Left lung (tissue), 4 donors: ENCODE measurements at regions not wholly inside any gene's neighbourhood (a gene's known extent, or its start where the extent isn't known, plus 50 kb on each side); places are given as distances from the start of the nearest gene placed in this dataset.
A peak's percentile ranks its signal among the peaks of the same experiment; 100 is the strongest.

ENCODE experiments used
- ATAC-seq: fragments of 200-7000 bp; cut with Tn5 transposase; one replicate; pipeline ENCODE4 v1.9.1; 2020; ENCODE audit warnings: moderate library complexity
- DNase-seq, 4 donors: peaks; one replicate each; pipeline ENCODE4 v3.0.0-alpha.2; 2013 to 2020
- H3K27ac ChIP-seq, 2 donors: fragments of 200-600 bp; sonication (generic) in 1 of 2; one replicate each; pipeline versions ENCODE4 v1.5.0 to v1.8.0; 2020 to 2021
- H3K27me3 ChIP-seq, 2 donors: fragments of 200-600 bp; sonication (generic) in 1 of 2; one replicate each; pipeline versions ENCODE4 v1.5.0 to v1.8.0; 2020 to 2021
- H3K36me3 ChIP-seq, 2 donors: fragments of 200-600 bp; sonication (generic) in 1 of 2; one replicate each; pipeline versions ENCODE4 v1.5.0 to v1.8.0; 2020 to 2021
- H3K4me1 ChIP-seq, 2 donors: fragments of 200-600 bp; one replicate each; pipeline ENCODE4 v1.8.0; 2021
- H3K4me3 ChIP-seq, 2 donors: fragments of 200-600 bp; sonication (generic) in 1 of 2; one replicate each; pipeline versions ENCODE4 v1.5.0 to v1.8.0; 2020 to 2021; ENCODE audit warnings: mild to moderate bottlenecking in 1 of 2
- H3K9me3 ChIP-seq, 2 donors: fragments of 200-600 bp; sonication (generic) in 1 of 2; one replicate each; pipeline versions ENCODE4 v1.5.0 to v1.8.0; 2020 to 2021
- CTCF ChIP-seq, 2 donors: fragments of 200-600 bp; sonication (generic) in 1 of 2; IDR thresholded peaks; one replicate each; pipeline versions ENCODE4 v1.5.0 to v1.8.0; 2021; ENCODE audit warnings: antibody characterized with exemption in 2 of 2
- intact Hi-C, 2 donors: fragments of 100-400 bp; cut with DNase I; formaldehyde crosslinking; loops; one replicate each; pipeline versions ENCODE4 v1.11.2 to v1.14.2; 2022
- donor health status: DM: no; HTN: yes; CAD: no.
- donor health status: DM: no; HTN: no; CAD: no.

DNA sequence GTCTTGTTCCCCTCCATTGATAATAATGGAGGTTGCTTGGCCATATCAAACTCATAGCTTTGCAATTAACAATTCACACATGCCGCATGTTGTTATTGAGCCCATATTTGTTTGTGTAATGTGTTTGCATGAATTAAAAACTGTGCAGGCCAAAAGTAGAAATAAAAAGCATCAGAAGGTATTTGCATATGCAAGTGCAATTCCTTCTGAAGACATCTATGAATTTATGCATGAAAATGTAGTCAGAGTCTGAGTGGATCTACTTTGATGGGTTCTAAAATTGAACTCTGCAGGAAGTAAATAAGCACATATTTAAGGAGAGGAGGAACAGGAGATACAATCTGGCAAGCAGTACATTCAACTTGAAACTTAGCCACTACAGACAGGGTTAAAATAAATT, 1004.6 kb upstream of the WWC1 start:
- Histone ChIP-seq H3K27me3 (no peaks in the 10 kb centered on the region), H3K36me3 (no peaks in the 10 kb centered on the region), H3K4me3 (no peak overlapping the region), H3K4me1 (no peaks in the 10 kb centered on the region), H3K27ac (no peak overlapping the region), H3K9me3 (peaks cover 0 to 2% of the 10 kb centered on the region in 2 donors)
- intact Hi-C loops = no loop called here
- DNase-seq = no peak
- TF ChIP-seq CTCF (IDR thresholded peaks at IDR 0.05) = no peak
- ATAC-seq = no peak

DNA sequence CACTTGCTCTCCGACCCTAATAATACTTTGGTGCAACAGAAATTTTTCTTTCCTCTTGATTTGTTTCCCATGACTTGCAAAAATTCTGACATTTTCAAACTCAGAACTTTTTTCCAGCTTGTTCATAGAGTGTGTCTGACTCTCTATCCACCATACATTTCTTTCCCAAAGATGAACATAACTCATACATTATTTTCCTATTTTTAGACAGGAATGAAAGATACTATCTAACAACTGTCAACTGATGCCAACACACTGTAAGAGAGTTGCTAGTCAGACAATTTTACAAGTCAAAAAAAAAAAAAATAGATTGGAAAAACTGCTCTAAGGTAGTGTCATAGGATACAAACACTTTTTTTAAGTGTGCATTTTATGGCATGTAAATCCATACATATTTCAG, 1001.0 kb upstream of the WWC1 start:
- no peaks in the 10 kb centered on the region for H3K4me1 ChIP-seq
- H3K27ac ChIP-seq = no peak overlapping the region
- no peaks in the 10 kb centered on the region for H3K36me3 ChIP-seq
- peaks cover 0 to 6% of the 10 kb centered on the region in 2 donors for H3K9me3 ChIP-seq
- no peak for TF ChIP-seq CTCF (IDR thresholded peaks at IDR 0.05)
- ATAC-seq = no peak
- H3K27me3 ChIP-seq = no peaks in the 10 kb centered on the region
- no peak overlapping the region for H3K4me3 ChIP-seq
- no peak for DNase-seq
- intact Hi-C loops = no loop called here

DNA sequence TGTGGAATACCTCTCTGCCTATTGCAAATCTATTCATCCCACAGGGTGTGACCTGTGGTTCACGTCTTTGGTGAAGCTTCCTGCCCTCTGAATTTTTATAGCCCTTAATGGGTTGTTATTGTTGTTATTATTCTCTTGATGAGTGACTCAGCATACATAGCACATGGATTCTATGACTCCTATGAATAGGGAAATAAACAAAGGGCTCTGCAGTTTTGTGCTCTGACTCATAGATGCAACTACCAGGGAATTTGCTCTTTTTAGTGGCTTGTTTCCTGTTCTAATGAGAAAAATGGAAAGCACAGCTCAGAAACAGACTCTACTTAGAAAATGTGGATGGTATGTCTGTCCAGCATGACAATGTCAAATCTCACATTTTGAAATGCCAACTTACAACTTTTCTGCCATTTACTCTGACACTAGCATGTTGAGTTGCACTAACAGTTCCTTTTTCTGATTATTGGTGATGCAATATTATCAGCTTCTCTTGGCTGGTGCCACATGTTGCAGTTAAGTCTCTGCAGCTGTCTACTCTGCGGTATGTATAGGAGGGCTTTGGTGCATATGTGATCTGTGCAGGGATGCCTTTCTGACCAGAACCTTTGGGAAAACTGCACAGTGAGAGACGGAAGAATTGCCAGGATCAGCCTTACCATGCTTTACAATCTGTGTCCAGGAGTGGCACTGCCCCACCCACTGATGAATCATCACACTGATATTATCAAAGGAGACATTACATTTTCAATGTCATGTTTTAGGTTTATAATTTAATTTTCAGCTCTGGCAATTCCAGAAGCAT, 996.4 kb upstream of the WWC1 start:
- no peaks in the 10 kb centered on the region for H3K27me3 ChIP-seq
- peak; percentile 74 for ATAC-seq
- intact Hi-C loops = no loop called here
- H3K36me3 ChIP-seq = no peaks in the 10 kb centered on the region
- peak in 2 of 4 donors; percentile 55 to 69 for DNase-seq
- peaks cover 0 to 4% of the 10 kb centered on the region in 2 donors for H3K9me3 ChIP-seq
- no peaks in the 10 kb centered on the region for H3K4me1 ChIP-seq
- H3K4me3 ChIP-seq = no peak overlapping the region
- TF ChIP-seq CTCF (IDR thresholded peaks at IDR 0.05) = no peak
- H3K27ac ChIP-seq = no peak overlapping the region

DNA sequence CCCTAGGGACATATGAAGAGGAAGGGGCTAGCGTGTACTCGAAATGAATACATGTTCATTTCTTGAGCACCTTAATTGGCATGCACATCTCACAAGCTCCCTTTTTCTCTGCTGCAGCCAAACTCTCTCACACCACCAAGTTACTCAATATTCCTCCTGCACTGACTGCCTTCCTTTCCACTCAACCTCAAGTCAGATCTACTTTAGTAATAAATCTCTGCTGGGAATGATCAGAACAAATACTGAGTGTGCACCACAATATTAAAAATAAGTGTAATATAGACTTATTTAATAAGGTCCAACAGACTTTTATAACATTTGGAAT, 995.8 kb upstream of the WWC1 start:
- DNase-seq (no peak), ATAC-seq (no peak)
- intact Hi-C loops = no loop called here
- no peak overlapping the region for H3K4me3 ChIP-seq
- H3K36me3 ChIP-seq = no peaks in the 10 kb centered on the region
- no peaks in the 10 kb centered on the region for H3K27me3 ChIP-seq
- no peak overlapping the region for H3K27ac ChIP-seq
- H3K4me1 ChIP-seq = no peaks in the 10 kb centered on the region
- peaks cover 0 to 4% of the 10 kb centered on the region in 2 donors for H3K9me3 ChIP-seq
- no peak for TF ChIP-seq CTCF (IDR thresholded peaks at IDR 0.05)

- H3K4me3 ChIP-seq = no peak overlapping the region
- TF ChIP-seq CTCF (IDR thresholded peaks at IDR 0.05) = no peak
- no peaks in the 10 kb centered on the region for H3K36me3 ChIP-seq
- H3K4me1 ChIP-seq = no peaks in the 10 kb centered on the region
- ATAC-seq = no peak
- DNase-seq = no peak
- no peaks in the 10 kb centered on the region for H3K27me3 ChIP-seq
- intact Hi-C loops = no loop called here
- H3K27ac ChIP-seq = no peak overlapping the region
- peaks cover 0 to 4% of the 10 kb centered on the region in 2 donors for H3K9me3 ChIP-seq
Measured at GRCh38 chr5:167296066-167296465, 995.4 kb upstream of the WWC1 start.
